Activated CD4-positive, alpha-beta T cell treated with anti-CD3 and anti-CD28 coated beads, Interleukin-2, Interleukin-4, amounts not matched to agents 100 ng/mL and 50 ng/mL, durations not matched to agents 16 hours and 8 hours (primary cell): ENCODE measurements at regions not wholly inside any gene's neighbourhood (a gene's known extent, or its start where the extent isn't known, plus 50 kb on each side); places are given as distances from the start of the nearest gene placed in this dataset.
"Not testable (repeated sequence)": the region's sequence is repeated elsewhere in the genome, so short reads cannot be mapped to it uniquely, and the experiment has no call there.

Experiments used
- DNase-seq: peaks from one replicate; pipeline ENCODE4 v3.0.0-alpha.2; 2020; ENCODE audit warnings: low spot score

- no peak for DNase-seq
These were observed 67.6 kb downstream of the HTR1A start for GRCh38 chr5:63894690-63895089.

GRCh38 chr5:63878788-63879187 lies 83.5 kb downstream of the HTR1A start:
- no peak for DNase-seq

- no peak for DNase-seq
These were observed 84.3 kb downstream of the HTR1A start for GRCh38 chr5:63877961-63878360.

- no peak for DNase-seq
These were observed 101.9 kb downstream of the HTR1A start for GRCh38 chr5:63860379-63860778.

- DNase-seq, result no peak
These were observed 108.2 kb downstream of the HTR1A start for GRCh38 chr5:63854076-63854475.

GRCh38 chr5:63843190-63843589 lies 119.1 kb downstream of the HTR1A start:
- no peak for DNase-seq

GRCh38 chr5:63837437-63837836 lies 124.8 kb downstream of the HTR1A start:
- no peak for DNase-seq

- no peak for DNase-seq
These were observed 130.9 kb downstream of the HTR1A start for GRCh38 chr5:63831381-63831780.

- DNase-seq, result no peak
These were observed 136.3 kb downstream of the HTR1A start for GRCh38 chr5:63825984-63826383.

- DNase-seq, result no peak
These were observed 138.7 kb downstream of the HTR1A start for GRCh38 chr5:63823583-63823982.

- DNase-seq, result no peak
These were observed 139.6 kb downstream of the HTR1A start for GRCh38 chr5:63822614-63823013.

- DNase-seq, result no peak
These were observed 141.7 kb downstream of the HTR1A start for GRCh38 chr5:63820577-63820976.

- DNase-seq, result no peak
These were observed 149.6 kb downstream of the HTR1A start for GRCh38 chr5:63812693-63813092.

- no peak for DNase-seq
These were observed 150.3 kb downstream of the HTR1A start for GRCh38 chr5:63811961-63812360.

- no peak for DNase-seq
These were observed 151.0 kb downstream of the HTR1A start for GRCh38 chr5:63811286-63811685.

GRCh38 chr5:63805151-63805550 lies 157.1 kb downstream of the HTR1A start:
- DNase-seq, result no peak

GRCh38 chr5:63803165-63803564 lies 159.1 kb downstream of the HTR1A start:
- no peak for DNase-seq

GRCh38 chr5:63794979-63795378 lies 167.3 kb downstream of the HTR1A start:
- no peak for DNase-seq

GRCh38 chr5:63794296-63794695 lies 167.9 kb downstream of the HTR1A start:
- DNase-seq, result no peak

GRCh38 chr5:63774939-63775338 lies 187.3 kb downstream of the HTR1A start:
- no peak for DNase-seq

- no peak for DNase-seq
These were observed 194.0 kb downstream of the HTR1A start for GRCh38 chr5:63768221-63768620.

GRCh38 chr5:63760965-63761364 lies 201.3 kb downstream of the HTR1A start:
- no peak for DNase-seq

- no peak for DNase-seq
These were observed 219.0 kb downstream of the HTR1A start for GRCh38 chr5:63743096-63743798.

- not testable (repeated sequence) for DNase-seq
These were observed 229.4 kb downstream of the HTR1A start for GRCh38 chr5:63732880-63733279.
